ENCODE measurements at regions not wholly inside any gene's neighbourhood (a gene's known extent, or its start where the extent isn't known, plus 50 kb on each side); places are given as distances from the start of the nearest gene placed in this dataset.

DNA sequence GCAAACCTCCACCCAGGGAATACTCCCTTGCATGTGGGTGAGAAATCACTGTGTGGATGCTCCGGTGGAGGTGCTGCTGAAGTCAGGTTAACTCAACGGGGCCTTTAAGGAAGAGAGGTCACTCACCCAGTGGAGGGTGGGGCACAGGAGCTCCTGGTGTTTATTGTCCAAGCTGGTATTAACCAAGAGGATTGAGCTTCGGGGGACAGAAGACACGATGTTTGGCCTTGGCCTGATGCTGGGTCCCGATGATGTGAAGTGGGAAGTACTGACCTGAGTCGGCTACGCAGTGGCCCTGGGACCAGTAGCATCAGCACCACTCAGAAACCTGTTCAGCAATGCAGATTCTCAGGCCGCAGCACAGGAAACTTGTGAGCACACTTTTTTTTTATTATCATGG lies 85.7 kb upstream of the WASF3 start:
- TF ChIP-seq, protein P1, sequence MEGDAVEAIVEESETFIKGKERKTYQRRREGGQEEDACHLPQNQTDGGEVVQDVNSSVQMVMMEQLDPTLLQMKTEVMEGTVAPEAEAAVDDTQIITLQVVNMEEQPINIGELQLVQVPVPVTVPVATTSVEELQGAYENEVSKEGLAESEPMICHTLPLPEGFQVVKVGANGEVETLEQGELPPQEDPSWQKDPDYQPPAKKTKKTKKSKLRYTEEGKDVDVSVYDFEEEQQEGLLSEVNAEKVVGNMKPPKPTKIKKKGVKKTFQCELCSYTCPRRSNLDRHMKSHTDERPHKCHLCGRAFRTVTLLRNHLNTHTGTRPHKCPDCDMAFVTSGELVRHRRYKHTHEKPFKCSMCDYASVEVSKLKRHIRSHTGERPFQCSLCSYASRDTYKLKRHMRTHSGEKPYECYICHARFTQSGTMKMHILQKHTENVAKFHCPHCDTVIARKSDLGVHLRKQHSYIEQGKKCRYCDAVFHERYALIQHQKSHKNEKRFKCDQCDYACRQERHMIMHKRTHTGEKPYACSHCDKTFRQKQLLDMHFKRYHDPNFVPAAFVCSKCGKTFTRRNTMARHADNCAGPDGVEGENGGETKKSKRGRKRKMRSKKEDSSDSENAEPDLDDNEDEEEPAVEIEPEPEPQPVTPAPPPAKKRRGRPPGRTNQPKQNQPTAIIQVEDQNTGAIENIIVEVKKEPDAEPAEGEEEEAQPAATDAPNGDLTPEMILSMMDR (IDR thresholded peaks at IDR 0.05; ENCODE audit: insufficient read depth, low read length, poor library complexity, severe bottlenecking), result no peak
- TF ChIP-seq EZH2phosphoT487 (conservative IDR thresholded peaks at IDR 0.05; ENCODE audit: low read length), result no peak
